ENCODE measurements at regions not wholly inside any gene's neighbourhood (a gene's known extent, or its start where the extent isn't known, plus 50 kb on each side); places are given as distances from the start of the nearest gene placed in this dataset.

DNA sequence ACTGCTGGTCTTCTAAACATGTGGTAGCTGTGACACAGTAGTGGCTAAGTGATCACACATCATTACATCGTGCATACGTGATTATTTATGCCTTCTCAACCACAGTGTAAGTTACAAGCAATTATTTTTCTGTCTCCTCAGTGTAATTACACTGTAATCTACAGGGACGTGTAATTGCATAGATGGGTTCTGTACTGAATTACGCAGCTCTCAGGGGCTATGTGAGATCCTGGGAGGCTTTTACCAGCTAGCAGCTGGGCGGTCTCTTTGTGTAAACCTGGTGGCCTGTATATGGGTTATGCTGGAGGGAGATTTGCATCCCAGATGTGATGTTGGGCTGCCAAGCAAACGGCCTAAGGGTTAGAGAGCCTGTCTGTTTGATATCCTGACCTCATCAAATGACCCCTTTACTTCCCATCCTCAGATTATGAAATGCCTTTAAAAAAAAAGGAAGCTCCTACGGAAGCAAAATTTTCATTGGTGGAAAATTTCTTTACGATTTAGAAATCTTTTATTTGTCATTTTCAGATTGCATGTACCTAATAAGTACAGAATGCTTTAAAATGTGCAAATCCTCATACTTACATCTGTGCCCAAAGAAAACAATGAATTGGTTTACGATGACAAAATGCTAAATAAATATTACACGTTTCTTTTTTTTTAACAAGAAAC lies 402.8 kb upstream of the JAG1 start:
- WGBS: 54% methylated on average over 10 of the region's 10 CpGs
- no peak for DNase-seq (ENCODE audit: extremely low spot score)
- H3K9me3 ChIP-seq: peaks cover 0 to 3% (median 2%) of the 10 kb centered on the region in 4 donors
- H3K27ac ChIP-seq (replicated peaks in 1 of 4): no peak overlapping the region
- no peaks in the 10 kb centered on the region for H3K36me3 ChIP-seq
- no peaks in the 10 kb centered on the region for H3K4me1 ChIP-seq
- no peak overlapping the region for H3K4me3 ChIP-seq
- intact Hi-C loops (cut with DNase I): no loop called here
- no peak for TF ChIP-seq CTCF (IDR thresholded peaks at IDR 0.05)
- TF ChIP-seq POLR2A (IDR thresholded peaks at IDR 0.05; ENCODE audit: low read depth): no peak
- no peak for TF ChIP-seq POLR2AphosphoS5 (IDR thresholded peaks at IDR 0.05)
- TF ChIP-seq EP300 (IDR thresholded peaks at IDR 0.05): no peak
- no peaks in the 10 kb centered on the region for H3K27me3 ChIP-seq

DNA sequence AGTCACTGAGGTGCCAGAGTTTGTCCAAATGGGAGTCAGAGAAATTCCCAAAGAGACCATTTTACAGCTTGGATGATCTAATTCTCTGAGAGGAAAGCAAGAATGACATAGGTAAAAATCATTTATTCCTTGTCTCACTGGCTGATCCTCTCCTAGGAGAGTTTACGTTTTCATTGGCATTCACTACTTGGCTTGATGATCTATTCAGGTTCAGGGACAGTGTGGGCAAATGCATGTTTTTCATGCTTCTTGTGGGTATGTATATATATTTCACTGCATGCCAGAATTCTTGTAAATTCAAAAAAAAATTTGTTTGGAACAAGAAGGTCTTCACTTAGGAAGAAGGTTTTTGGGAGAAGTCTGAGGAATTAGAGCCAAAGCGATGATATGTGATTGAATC lies 403.4 kb upstream of the JAG1 start:
- Histone ChIP-seq H3K4me1 (no peaks in the 10 kb centered on the region), H3K9me3 (no peaks in the 10 kb centered on the region), H3K4me3 (no peak overlapping the region), H3K27me3 (no peaks in the 10 kb centered on the region), H3K36me3 (no peaks in the 10 kb centered on the region), H3K27ac (replicated peaks in 1 of 4) (no peak overlapping the region)
- intact Hi-C loops (cut with DNase I): no loop called here
- WGBS: 80% methylated on average over 2 of the region's 2 CpGs
- no peak for DNase-seq (ENCODE audit: extremely low spot score)
- TF ChIP-seq CTCF (IDR thresholded peaks at IDR 0.05) (no peak), POLR2AphosphoS5 (IDR thresholded peaks at IDR 0.05) (no peak), POLR2A (IDR thresholded peaks at IDR 0.05; ENCODE audit: low read depth) (no peak), EP300 (IDR thresholded peaks at IDR 0.05) (no peak)

DNA sequence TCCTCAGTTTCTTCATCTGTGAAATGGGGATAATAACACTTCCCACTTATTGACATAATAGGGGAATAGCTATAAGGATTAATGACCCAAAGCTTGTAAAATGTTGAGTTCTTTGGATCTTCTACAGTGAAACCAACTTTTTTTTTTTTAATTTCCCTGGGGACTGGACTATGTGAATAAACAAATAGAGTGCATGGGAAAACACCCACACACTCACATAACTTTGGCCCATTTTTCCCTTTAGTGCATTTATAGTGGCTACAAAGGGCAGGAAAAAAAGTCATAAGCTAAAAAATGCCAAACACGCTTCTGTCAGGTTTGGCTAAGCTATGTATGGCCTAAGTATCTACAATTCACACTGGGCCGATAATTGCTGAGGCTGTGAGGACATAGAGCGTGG lies 406.2 kb upstream of the JAG1 start:
- Histone ChIP-seq H3K27me3 (no peaks in the 10 kb centered on the region), H3K4me1 (no peaks in the 10 kb centered on the region), H3K27ac (replicated peaks in 1 of 4) (no peak overlapping the region), H3K36me3 (no peaks in the 10 kb centered on the region), H3K9me3 (no peaks in the 10 kb centered on the region), H3K4me3 (no peak overlapping the region)
- TF ChIP-seq CTCF (IDR thresholded peaks at IDR 0.05): no peak
- no peak for TF ChIP-seq POLR2A (IDR thresholded peaks at IDR 0.05; ENCODE audit: low read depth)
- no peak for TF ChIP-seq EP300 (IDR thresholded peaks at IDR 0.05)
- TF ChIP-seq POLR2AphosphoS5 (IDR thresholded peaks at IDR 0.05): no peak
- no peak for DNase-seq (ENCODE audit: extremely low spot score)
- intact Hi-C loops (cut with DNase I): no loop called here
- 85% methylated on average over 3 of the region's 3 CpGs for WGBS

GRCh38 chr20:11080781-11081377 lies 407.1 kb upstream of the JAG1 start:
- no peak for DNase-seq (ENCODE audit: extremely low spot score)
- WGBS: 78% methylated on average over 8 of the region's 8 CpGs
- Histone ChIP-seq H3K27me3 (no peaks in the 10 kb centered on the region), H3K27ac (replicated peaks in 1 of 4) (no peak overlapping the region), H3K36me3 (no peaks in the 10 kb centered on the region), H3K9me3 (no peaks in the 10 kb centered on the region), H3K4me3 (no peak overlapping the region), H3K4me1 (no peaks in the 10 kb centered on the region)
- TF ChIP-seq POLR2A (IDR thresholded peaks at IDR 0.05; ENCODE audit: low read depth) (no peak), POLR2AphosphoS5 (IDR thresholded peaks at IDR 0.05) (no peak), EP300 (IDR thresholded peaks at IDR 0.05) (no peak), CTCF (IDR thresholded peaks at IDR 0.05) (no peak)
- intact Hi-C loops (cut with DNase I): no loop called here
